ES-I3 (cell line): ENCODE measurements at regions not wholly inside any gene's neighbourhood (a gene's known extent, or its start where the extent isn't known, plus 50 kb on each side); places are given as distances from the start of the nearest gene placed in this dataset.

Source experiments
- H3K36me3 ChIP-seq: 2 replicates; pipeline ENCODE4 v1.6.1; 2013; ENCODE audit warnings: mild to moderate bottlenecking, low read length, control low read depth, moderate library complexity; ENCODE audit not compliant: insufficient read depth
- H3K4me1 ChIP-seq: 2 replicates; pipeline ENCODE4 v1.6.1; 2013; ENCODE audit warnings: mild to moderate bottlenecking, control low read depth, low read length; ENCODE audit not compliant: insufficient read depth
- H3K9ac ChIP-seq: 2 replicates; pipeline ENCODE4 v1.6.1; 2013; ENCODE audit warnings: low read depth, mild to moderate bottlenecking, low read length, moderate library complexity
- H3K9me3 ChIP-seq: 2 replicates; pipeline ENCODE4 v1.6.1; 2013; ENCODE audit warnings: mild to moderate bottlenecking, low read length, moderate library complexity; ENCODE audit not compliant: control insufficient read depth, insufficient read depth

DNA sequence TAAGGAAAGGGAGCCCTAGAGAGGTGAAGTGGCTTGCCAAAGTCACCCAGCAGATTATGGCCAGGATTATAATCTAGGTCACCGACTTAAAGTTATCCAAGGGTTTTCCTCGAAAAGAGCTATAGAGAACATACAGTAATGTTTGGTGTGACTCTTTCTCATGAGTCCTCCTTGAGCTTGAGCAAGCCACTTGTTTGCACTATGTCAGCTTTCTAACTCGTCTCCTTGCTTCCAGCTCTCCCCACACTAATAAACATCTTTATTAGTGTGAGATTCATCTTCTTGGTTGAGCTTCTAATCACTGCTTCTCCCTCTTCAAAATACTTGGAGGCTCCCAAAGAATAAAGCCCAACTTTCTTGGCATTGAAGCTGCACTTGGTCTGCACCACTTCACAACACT is 390.0 kb upstream of the USP24 start:
- Histone ChIP-seq H3K36me3 (no peaks in the 10 kb centered on the region), H3K9me3 (peaks cover 4% of the 10 kb centered on the region; the same call in 1 of the 2 replicates), H3K9ac (no peak overlapping the region), H3K4me1 (no peaks in the 10 kb centered on the region; the same call in 1 of the 2 replicates)

DNA sequence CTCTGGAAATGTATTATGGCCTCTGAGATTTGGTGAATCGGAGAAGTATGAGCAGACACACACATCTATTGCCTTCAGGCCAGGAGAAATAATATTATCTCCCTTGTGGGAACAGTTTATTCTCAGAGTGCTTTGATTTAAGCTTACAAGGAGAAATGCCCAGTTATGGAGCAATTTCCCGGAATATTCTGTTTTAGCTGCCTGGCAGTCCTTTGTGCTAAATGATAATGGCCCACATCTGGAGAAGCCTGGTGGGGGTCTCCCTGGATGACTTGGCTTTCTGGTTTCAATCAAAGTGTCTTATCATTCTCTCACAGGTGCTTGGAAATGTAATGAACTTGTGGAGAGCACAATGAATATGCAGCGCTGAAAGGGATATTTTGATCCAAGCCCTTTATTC is 389.6 kb upstream of the USP24 start:
- no peaks in the 10 kb centered on the region for H3K36me3 ChIP-seq
- H3K9me3 ChIP-seq: peaks cover 4% of the 10 kb centered on the region; the same call in 1 of the 2 replicates
- no peak overlapping the region for H3K9ac ChIP-seq
- no peaks in the 10 kb centered on the region; the same call in 1 of the 2 replicates for H3K4me1 ChIP-seq

- no peaks in the 10 kb centered on the region; the same call in 1 of the 2 replicates for H3K4me1 ChIP-seq
- peaks cover 4% of the 10 kb centered on the region; the same call in 1 of the 2 replicates for H3K9me3 ChIP-seq
- no peak overlapping the region for H3K9ac ChIP-seq
- H3K36me3 ChIP-seq: no peaks in the 10 kb centered on the region
Observed at GRCh38 chr1:55604179-55604578, 389.0 kb upstream of the USP24 start.

DNA sequence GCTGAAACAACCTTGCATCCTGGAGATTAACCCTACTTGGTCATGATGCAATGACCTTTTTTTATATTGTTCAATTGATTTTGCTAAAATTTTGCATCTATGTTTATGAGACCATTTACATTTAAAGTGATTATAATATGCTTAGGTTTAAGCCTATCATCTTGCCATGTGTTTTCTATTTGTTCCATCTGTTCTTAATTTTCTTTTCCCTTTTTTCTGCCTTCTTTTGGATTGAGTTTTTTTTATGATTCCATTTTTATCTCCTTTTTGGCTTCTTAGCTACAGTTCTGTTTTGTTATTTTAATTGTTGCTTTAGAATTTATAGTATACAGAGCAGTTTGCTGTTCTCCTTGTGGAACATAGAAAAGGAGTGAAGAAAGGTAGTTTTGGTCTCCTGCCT is 385.1 kb upstream of the USP24 start:
- Histone ChIP-seq H3K36me3 (no peaks in the 10 kb centered on the region), H3K9me3 (no peaks in the 10 kb centered on the region), H3K9ac (no peak overlapping the region), H3K4me1 (no peaks in the 10 kb centered on the region; the same call in 1 of the 2 replicates)

DNA sequence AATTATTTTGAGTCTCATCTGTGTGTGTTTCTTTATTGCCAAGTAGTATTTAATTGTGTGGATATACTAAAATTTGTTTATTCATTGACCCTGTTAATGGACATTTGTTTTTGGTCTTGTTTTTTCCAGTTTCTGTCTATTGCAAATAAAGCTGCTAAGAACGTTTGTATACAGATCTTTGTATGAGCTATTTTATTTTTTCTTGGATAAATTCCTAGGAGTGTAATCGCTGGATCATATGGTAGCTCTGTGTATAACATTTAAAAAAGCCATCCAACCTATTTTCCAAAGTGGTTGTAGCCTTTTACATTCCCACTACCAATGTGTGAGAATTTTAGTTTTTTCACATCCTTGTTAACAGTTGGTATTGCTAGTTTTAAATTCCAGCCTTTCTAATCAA is 382.7 kb upstream of the USP24 start:
- Histone ChIP-seq H3K4me1 (no peaks in the 10 kb centered on the region; the same call in 1 of the 2 replicates), H3K36me3 (no peaks in the 10 kb centered on the region), H3K9me3 (no peaks in the 10 kb centered on the region), H3K9ac (no peak overlapping the region)

DNA sequence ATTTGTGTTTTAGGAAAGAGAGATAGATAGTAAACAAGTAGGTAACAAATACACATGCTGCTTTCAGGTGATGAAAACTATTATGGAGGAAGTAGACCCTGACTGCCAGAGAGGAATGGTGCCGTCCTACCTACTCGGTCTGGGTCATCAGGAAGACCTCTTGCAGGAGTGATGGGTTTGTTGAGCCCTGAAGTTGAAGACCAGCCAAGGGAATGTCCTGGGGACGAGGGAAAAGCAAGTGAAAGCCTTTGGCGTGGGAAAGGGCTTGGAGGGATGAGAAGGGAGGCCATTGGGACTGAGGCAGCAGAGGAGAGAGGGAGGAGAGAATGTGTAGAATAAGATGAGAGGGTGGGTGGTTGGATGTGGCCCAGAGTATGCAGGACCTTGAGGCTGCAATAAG is 379.5 kb upstream of the USP24 start:
- Histone ChIP-seq H3K36me3 (no peaks in the 10 kb centered on the region), H3K9ac (no peak overlapping the region), H3K9me3 (no peaks in the 10 kb centered on the region), H3K4me1 (no peaks in the 10 kb centered on the region)

DNA sequence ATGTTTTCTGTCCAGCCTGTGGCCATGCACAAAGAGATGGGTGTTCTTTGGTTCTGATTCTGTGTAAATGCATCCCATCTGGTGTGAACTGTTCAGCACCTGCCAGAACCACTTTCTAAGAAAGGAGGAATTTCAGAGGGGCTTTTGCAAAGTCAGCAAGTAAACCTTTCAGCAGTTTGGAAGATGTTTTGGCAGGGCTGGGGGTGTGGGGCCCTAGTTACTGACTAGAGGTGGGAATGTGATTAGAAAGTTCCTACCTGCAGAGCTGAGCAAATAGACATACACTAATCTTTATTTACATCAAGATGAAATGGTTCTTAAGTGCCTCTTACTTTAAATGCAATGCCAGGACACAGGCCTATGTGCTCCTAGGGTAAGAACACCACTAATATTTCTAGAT is 378.1 kb upstream of the USP24 start:
- no peaks in the 10 kb centered on the region for H3K36me3 ChIP-seq
- H3K9ac ChIP-seq: no peak overlapping the region
- H3K9me3 ChIP-seq: no peaks in the 10 kb centered on the region
- no peaks in the 10 kb centered on the region for H3K4me1 ChIP-seq

DNA sequence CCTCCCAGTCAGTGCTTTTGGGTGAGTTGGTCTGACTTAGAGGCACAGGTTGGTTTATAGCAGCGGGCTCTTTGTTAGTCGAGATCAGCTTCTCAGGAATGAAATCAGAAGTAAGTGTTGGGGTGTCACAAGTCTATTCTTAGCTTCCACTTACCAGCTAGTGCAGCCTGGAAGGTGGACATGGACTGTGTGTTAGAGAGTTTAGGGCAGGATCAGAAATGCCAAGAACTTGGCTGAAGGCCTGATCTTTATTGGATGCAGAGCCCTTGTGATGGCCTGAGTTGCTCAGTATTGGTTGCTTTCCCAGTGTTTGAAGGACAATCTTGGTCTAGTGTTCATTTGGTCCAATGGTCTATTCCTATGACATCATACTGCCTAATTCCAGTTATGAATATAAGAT is 377.0 kb upstream of the USP24 start:
- Histone ChIP-seq H3K9ac (no peak overlapping the region), H3K36me3 (no peaks in the 10 kb centered on the region), H3K4me1 (no peaks in the 10 kb centered on the region), H3K9me3 (no peaks in the 10 kb centered on the region)

- Histone ChIP-seq H3K9ac (no peak overlapping the region), H3K36me3 (no peaks in the 10 kb centered on the region), H3K9me3 (no peaks in the 10 kb centered on the region), H3K4me1 (peaks cover 5% of the 10 kb centered on the region; the same call in 1 of the 2 replicates)
Observed at GRCh38 chr1:55589671-55590297, 374.6 kb upstream of the USP24 start.

GRCh38 chr1:55588309-55588708 is 373.1 kb upstream of the USP24 start:
- Histone ChIP-seq H3K36me3 (no peaks in the 10 kb centered on the region), H3K9ac (no peak overlapping the region), H3K4me1 (peaks cover 7% of the 10 kb centered on the region; the same call in 1 of the 2 replicates), H3K9me3 (no peaks in the 10 kb centered on the region)

GRCh38 chr1:55586771-55587170 is 371.6 kb upstream of the USP24 start:
- H3K9ac ChIP-seq: no peak overlapping the region
- H3K9me3 ChIP-seq: no peaks in the 10 kb centered on the region
- H3K4me1 ChIP-seq: peaks cover 10% of the 10 kb centered on the region; the same call in 1 of the 2 replicates
- H3K36me3 ChIP-seq: no peaks in the 10 kb centered on the region

- Histone ChIP-seq H3K4me1 (peaks cover 18% of the 10 kb centered on the region; the same call in 1 of the 2 replicates), H3K9ac (no peak overlapping the region), H3K36me3 (no peaks in the 10 kb centered on the region), H3K9me3 (no peaks in the 10 kb centered on the region)
Observed at GRCh38 chr1:55585402-55585792, 370.2 kb upstream of the USP24 start.

GRCh38 chr1:55584526-55585401 is 369.6 kb upstream of the USP24 start:
- Histone ChIP-seq H3K9ac (no peak overlapping the region), H3K36me3 (no peaks in the 10 kb centered on the region), H3K4me1 (peaks cover 18% of the 10 kb centered on the region; the same call in 1 of the 2 replicates), H3K9me3 (no peaks in the 10 kb centered on the region)

DNA sequence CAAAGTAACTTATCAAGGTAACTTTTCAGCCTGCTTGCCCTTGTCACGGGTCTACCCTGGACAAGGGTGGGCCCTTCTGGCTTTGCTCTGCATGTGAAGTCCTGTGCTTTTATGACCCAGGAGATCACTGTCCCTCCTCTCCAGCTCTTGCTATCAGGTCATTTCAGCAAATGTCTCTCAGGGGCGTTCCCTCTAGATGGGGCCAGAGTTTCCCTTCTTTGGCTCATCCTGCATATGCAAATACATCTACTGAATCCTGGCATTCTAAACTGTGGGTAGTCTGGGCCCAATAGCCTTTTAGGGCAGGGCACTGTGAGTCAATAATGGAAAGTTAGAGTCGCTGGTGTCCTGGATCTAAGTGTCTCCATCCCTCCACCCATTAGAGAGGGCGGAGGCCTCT is 366.9 kb upstream of the USP24 start:
- no peaks in the 10 kb centered on the region for H3K9me3 ChIP-seq
- H3K4me1 ChIP-seq: peaks cover 18% of the 10 kb centered on the region; the same call in 1 of the 2 replicates

More for the DNA sequence above, 366.9 kb upstream of the USP24 start:
- H3K36me3 ChIP-seq: no peaks in the 10 kb centered on the region
- H3K9ac ChIP-seq: no peak overlapping the region
